ENCODE measurements at regions not wholly inside any gene's neighbourhood (a gene's known extent, or its start where the extent isn't known, plus 50 kb on each side); places are given as distances from the start of the nearest gene placed in this dataset.

GRCh38 chr2:8087480-8087840 is 594.4 kb upstream of the ID2 start:
- DNase-seq (ENCODE audit: low spot score): no peak

GRCh38 chr2:8088810-8089209 is 593.0 kb upstream of the ID2 start:
- no peak for DNase-seq (ENCODE audit: low spot score)

DNA sequence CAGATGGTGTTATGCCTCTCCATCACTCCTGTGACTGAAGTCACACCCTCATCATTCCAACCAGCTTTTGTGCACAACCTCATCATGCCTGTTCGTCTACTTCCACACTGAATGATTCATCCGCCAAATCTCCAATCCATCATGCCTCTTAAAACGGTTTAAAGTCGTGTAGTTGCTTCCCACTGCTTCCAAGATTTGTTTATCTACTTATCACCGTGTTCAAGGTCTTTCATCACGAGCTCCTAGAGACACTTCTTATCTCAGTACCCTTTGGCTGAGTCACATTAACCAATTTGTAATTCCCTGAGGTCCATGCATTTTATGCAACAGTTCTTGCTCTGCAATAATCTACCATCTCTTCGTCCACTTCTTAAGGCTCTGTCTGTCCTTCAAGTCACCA is 592.3 kb upstream of the ID2 start:
- peak; percentile 4 for DNase-seq (ENCODE audit: low spot score)

GRCh38 chr2:8090748-8091700 is 590.8 kb upstream of the ID2 start:
- DNase-seq (ENCODE audit: low spot score): peak; percentile 95

DNA sequence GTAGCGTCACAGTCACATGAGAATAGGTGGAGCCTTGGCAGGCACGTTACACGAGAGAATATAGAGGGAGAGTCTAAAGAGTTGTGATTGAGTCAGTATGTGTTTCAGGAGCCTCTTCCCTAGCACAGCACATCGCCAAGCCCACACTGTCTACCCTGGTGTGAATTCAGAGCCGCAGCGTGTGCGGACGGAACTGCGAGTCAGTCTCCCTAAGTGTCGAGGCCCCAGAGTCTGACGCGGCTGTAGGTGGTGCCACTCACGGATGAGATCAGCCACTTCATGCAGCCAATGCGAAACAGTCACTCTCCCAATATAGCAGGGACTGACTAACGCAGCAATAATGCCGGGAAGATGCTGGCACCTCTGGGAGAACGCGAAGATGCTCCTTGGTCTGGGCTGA is 587.3 kb upstream of the ID2 start:
- no peak for DNase-seq (ENCODE audit: low spot score)

- no peak for DNase-seq (ENCODE audit: low spot score)
Measured at GRCh38 chr2:8095978-8096377, 585.9 kb upstream of the ID2 start.

DNA sequence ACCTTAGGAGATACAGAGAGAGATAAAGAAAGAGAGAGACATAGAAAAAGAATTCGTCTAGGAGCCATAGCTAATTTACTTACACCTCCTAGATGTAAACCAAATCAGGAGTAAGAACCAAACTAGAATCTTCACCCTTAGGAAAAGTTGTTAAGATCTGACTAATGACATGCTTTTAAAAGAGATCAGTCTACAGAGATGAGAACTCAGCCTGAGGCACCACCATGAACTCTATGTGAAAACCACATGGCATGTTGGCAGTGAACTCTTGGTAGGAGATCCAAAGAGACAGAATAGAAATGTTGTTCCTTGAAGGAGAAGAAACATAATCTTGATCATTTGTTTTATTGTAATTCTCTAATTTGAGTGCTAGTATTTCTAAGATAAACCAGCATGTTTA is 585.4 kb upstream of the ID2 start:
- no peak for DNase-seq (ENCODE audit: low spot score)

DNA sequence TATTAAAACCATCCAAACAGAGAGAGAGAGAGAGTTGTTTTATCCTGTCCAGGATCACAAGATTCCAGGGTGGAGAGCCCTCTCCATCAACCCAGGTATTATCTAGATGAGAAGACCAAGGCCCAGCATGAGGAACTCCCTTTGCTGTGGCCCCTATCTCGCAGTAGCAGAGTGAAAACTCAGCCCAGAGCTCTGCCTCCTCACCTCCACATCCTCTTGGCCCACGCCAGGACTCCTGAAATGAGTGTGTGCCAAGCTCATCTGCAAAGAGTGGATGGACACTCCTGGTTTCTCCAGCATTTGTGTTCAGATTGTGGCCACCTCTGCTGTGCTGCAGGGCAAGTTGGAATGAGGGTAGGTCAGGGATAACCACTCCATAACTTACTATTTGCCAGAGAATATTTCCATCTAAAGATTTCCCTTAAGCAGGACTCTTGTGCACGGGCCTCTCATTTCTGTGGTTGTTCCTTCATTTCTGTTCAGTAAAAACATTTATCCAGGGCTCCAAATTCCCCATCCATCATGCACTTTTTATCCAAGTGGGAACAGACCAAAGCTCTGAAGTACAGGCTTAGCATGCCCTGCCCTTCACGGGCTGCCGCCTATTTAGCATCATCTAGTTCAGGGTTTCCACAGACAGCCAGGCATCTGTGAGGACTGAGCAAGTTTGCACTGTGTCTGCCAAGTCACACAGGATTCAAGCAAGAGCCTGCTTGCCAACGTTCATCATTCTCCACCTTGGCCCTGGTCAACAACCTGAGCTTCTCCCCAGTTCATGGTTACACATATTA is 583.2 kb upstream of the ID2 start:
- no peak for DNase-seq (ENCODE audit: low spot score)

DNA sequence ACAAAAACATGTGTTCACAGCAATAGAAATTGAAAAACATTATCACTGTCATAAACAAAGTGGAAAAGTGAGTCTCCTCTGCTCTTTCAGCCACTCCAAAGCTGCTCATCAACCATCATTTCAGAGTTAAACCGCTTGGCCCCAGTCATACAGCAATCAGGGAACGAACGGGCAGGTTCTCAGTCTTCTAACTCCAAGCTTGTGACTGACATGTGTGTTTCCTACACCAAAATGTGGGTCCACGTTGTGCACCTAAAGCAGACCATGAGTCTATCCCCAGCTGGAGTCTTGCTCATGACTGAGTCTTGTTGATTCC is 582.6 kb upstream of the ID2 start:
- DNase-seq (ENCODE audit: low spot score): no peak

- DNase-seq (ENCODE audit: low spot score): no peak
Measured at GRCh38 chr2:8101614-8102277, 580.1 kb upstream of the ID2 start.

- no peak for DNase-seq (ENCODE audit: low spot score)
Measured at GRCh38 chr2:8102470-8102869, 579.4 kb upstream of the ID2 start.

DNA sequence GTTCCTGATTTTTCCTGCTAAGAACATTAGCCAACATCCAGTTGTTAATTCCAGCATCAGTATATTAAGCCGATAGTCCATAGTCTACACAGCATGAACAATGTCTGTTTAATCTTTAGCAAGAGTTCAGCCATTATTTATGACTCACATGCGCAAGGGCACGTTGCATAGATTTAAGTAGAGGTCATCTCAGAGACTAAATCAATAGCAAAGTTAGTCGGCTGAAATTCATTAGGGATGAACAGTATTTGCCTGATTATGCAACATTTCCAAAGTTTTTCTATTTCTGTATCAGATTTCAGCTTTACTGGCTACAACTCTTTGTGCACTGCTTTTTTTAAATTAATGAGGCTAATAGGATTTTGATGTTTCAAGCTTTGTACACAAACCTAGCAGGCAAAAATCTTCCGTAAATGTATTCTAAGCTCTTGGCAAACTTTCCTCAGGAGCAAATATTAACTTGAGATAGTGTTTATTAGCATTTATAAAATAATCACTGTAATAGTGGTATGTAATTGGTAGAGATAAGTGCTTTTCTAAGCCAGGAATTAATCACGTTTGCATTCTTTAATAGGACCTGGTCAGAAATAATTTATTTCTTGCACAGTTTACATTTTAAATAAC is 578.7 kb upstream of the ID2 start:
- peak; percentile 75 for DNase-seq (ENCODE audit: low spot score)

DNA sequence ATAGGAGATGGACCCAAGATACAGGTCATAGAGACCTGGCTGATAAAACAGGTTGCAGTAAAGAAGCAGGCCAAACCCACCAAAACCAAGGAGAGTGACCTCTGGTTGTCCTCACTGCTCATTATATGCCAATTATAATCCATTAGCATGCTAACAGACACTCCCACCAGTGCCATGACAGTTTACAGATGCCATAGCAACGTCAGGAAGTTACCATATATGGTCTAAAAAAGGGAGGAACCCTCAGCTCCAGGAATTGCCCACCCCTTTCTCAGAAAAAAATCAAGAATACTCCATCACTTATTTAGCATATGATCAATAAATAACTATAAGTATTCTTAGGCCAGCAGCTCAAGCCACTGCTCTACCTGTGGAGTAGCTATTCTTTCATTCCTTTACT is 574.7 kb upstream of the ID2 start:
- DNase-seq (ENCODE audit: low spot score): no peak

DNA sequence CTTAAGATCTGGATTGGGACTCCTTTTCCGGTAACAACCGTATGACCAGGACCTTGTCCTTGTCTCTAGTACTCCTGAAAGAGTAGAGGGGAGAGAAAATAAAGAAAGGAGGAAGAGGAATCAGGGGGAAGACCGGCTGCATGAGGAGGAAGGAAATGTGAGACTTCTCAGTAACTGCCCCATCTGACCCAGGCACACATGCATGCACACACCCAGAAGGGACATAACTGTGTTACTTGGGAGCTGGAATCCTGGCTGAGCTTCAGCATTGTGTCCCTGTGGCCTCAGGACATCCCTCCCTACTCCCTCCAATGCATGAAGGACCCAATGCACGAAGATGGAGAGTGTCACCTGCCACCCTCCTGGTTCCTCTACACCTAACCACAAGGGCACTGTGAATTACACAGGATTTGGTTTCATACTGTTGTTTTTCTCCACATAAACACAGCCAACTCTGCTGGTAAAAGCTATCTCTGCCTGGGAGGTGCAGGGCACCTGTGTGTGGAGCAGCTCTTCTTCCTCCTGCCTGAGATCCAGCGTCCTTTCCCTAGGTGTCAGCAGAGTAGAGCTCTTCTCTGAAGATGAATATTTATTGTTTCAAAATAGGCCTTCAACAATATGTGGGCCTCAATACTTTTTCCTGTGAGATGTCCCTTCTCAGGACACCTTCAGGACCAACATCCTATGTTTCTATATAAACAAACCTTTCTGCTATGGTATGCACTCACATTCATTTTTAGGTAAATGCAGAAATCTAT is 574.1 kb upstream of the ID2 start:
- no peak for DNase-seq (ENCODE audit: low spot score)

DNA sequence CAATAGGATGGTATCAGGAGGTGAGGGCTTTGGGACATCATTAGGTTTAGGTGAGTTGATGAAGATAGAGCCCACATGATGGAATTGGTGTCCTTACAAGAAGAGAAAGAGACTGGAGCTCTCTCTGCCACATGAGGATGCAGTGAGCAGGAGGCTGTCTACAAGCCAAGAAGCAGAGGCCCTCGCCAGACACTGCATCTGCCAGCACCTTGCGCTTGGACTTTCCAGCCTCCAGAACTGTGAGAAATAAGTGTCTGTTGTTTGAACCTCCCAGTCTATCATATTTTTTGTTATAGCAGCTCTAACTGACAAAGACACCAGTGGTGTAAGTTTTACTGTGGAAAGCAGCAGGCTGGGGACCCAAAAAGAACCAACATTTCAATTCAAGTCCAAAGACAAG is 571.1 kb upstream of the ID2 start:
- no peak for DNase-seq (ENCODE audit: low spot score)

DNA sequence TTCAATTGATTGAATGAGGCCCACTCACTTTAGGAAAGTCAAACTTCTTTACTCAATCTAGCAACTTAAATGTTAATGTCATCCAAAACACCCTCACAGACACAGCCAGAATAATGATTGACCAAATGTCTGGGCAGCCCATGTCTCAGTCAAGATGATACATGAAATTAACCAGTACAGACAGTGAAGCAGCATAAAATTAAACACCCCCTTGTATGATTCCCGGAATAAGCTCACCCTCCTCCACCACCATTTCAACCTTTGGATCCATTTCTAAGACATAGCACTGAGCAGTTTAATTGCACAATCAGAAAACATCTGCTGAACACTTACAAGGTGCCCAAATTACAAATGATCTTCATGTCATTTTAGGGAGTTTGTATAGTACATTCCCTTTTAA is 570.7 kb upstream of the ID2 start:
- DNase-seq (ENCODE audit: low spot score): no peak

GRCh38 chr2:8115456-8115855 is 566.4 kb upstream of the ID2 start:
- no peak for DNase-seq (ENCODE audit: low spot score)

DNA sequence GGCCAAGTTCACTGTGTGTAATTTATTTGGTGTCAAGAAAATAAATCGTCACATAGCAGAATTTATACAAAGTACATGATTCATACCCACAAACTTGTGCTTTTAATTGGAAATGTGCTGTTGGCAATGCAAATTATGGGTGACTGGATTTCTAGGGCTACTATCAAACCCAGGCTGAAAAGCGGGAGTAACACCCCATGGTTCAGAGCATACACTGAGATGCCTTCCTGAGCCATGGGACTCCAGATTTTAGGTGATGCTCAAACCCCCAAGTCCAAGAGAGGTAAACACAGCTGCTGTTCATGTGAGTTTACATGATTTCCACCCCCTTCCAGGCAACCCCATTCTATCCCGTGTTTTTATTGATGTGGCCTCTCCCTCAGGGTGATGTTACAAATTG is 565.9 kb upstream of the ID2 start:
- DNase-seq (ENCODE audit: low spot score): no peak

DNA sequence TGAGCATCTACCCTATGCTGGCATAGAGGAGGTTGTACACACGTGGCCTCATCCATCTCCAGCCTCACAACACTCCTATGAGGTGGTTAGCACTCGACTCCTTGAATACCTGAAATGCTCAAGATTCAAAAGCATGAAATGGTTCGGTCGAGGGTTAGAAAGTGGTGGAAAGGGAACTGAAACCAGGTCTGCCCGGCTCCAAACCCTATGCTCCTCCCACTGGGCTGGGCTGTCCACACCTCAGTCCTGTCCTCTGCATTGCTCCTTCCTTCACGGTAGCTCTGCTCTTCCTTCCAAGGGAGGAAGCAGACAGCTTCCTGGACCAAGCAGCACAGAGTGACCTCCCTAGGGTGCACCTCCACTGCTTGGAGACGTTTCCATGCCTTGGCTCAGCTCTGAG is 565.2 kb upstream of the ID2 start:
- DNase-seq (ENCODE audit: low spot score): no peak

GRCh38 chr2:8118940-8119781 is 562.7 kb upstream of the ID2 start:
- no peak for DNase-seq (ENCODE audit: low spot score)
